ENCODE measurements at regions not wholly inside any gene's neighbourhood (a gene's known extent, or its start where the extent isn't known, plus 50 kb on each side); places are given as distances from the start of the nearest gene placed in this dataset.

- DNase-seq (ENCODE audit: extremely low spot score): no peak
- no peak for TF ChIP-seq CTCF (IDR thresholded peaks at IDR 0.05; ENCODE audit: control extremely low read depth, extremely low read depth, low read depth, missing control alignments)
- CTCF ChIA-PET: no interaction called here
- POLR2A ChIA-PET: no interaction called here
These were observed 259.8 kb upstream of the GNAI1 start for GRCh38 chr7:79874797-79875196.

DNA sequence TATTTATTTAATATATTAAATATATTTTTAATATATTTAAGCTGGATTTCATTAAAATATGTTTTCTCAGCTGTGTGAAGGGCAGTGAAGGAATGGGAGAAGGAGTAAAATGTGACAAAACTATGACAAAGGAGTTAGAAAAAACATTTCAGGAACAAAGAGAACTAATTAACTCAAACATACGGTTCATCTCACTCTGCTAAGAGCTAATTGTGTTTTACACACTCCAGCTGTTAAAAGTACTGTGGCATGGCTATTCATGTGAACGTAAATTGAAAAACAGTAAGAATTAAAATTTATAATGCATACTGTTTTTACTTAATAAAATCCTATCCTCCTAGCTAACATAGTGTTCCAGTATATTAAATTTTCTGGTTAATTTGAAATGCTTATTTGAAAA is 262.5 kb upstream of the GNAI1 start:
- POLR2A ChIA-PET: no interaction called here
- CTCF ChIA-PET: no interaction called here
- no peak for DNase-seq (ENCODE audit: extremely low spot score)
- no peak for TF ChIP-seq CTCF (IDR thresholded peaks at IDR 0.05; ENCODE audit: control extremely low read depth, extremely low read depth, low read depth, missing control alignments)

DNA sequence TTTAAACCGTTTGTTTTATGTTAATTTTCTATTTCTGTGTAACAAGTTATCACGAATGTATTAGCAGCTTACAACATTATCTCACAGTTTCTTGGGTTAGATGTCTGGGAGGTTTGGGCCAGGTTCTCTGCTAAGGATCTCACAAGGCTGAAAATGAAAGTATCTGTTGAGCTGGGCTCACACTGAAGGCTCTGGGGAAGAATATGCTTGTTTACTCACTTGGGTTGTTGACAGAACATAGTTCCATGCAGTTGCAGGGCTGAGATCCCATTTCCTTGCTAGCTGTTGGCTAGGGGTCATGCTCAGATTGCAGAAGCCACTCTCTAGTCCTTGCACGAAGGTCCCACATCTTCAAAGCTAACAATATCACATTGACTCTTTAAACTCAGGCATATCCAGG is 266.6 kb upstream of the GNAI1 start:
- CTCF ChIA-PET: no interaction called here
- no peak for TF ChIP-seq CTCF (IDR thresholded peaks at IDR 0.05; ENCODE audit: control extremely low read depth, extremely low read depth, low read depth, missing control alignments)
- POLR2A ChIA-PET: no interaction called here
- no peak for DNase-seq (ENCODE audit: extremely low spot score)

GRCh38 chr7:79862447-79863210 is 272.0 kb upstream of the GNAI1 start:
- no peak for TF ChIP-seq CTCF (IDR thresholded peaks at IDR 0.05; ENCODE audit: control extremely low read depth, extremely low read depth, low read depth, missing control alignments)
- DNase-seq (ENCODE audit: extremely low spot score): no peak
- ChIA-PET POLR2A (no interaction called here), CTCF (no interaction called here)

DNA sequence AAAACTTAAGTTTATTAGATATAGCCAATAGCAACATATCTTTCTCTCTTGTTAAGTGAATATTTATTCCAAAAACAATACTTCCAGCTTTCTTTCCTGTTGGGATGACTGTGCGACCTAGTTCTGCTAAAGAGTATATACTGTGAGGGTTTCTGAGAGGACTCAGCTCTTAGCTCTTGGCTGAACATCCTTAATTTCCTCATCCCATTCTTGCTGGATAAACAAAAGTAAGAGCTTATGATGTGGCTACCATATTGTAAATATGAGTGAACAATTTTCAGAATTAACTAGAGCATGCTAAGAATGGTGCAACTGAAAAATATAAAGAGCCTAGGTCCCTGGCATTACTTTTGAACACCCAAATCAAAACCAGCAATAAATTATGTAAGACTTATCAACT is 279.5 kb upstream of the GNAI1 start:
- CTCF ChIA-PET: no interaction called here
- DNase-seq (ENCODE audit: extremely low spot score): no peak
- no peak for TF ChIP-seq CTCF (IDR thresholded peaks at IDR 0.05; ENCODE audit: control extremely low read depth, extremely low read depth, low read depth, missing control alignments)
- POLR2A ChIA-PET: no interaction called here

DNA sequence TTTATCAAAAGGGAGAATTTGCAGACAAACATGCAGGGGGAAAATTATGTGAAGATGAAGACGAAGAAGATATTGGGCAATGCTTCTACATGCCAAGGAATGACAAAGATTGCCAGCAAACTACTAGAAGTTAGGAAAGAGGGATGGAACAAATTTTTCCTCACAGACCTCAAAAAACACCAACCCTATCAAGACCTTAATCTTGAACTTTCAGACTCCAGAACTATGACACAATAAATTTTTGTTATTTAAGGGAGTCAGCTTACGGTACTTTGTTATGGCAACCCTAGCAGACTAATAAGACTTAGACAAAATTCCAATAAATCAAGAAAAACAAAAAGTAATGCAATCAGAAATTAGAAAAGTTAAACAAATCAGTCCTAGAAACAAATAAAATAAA is 280.0 kb upstream of the GNAI1 start:
- POLR2A ChIA-PET: no interaction called here
- CTCF ChIA-PET: no interaction called here
- no peak for DNase-seq (ENCODE audit: extremely low spot score)
- no peak for TF ChIP-seq CTCF (IDR thresholded peaks at IDR 0.05; ENCODE audit: control extremely low read depth, extremely low read depth, low read depth, missing control alignments)
